GM12864 (cell line): ENCODE measurements at regions not wholly inside any gene's neighbourhood (a gene's known extent, or its start where the extent isn't known, plus 50 kb on each side); places are given as distances from the start of the nearest gene placed in this dataset.

ENCODE experiments used
- DNase-seq: peaks from one replicate; pipeline ENCODE4 v3.0.0-alpha.2; 2011; ENCODE audit warnings: low read depth
- H3K4me3 ChIP-seq: 2 replicates; pipeline ENCODE4 v1.5.1; 2011; ENCODE audit warnings: mild to moderate bottlenecking, low read depth, low read length, control low read depth
- TF ChIP-seq, protein P1 (sequence below): IDR thresholded peaks from 2 replicates; pipeline ENCODE4 v1.5.1; 2011; ENCODE audit warnings: low read depth, mild to moderate bottlenecking, moderate library complexity, low read length, control low read depth, inconsistent platforms; ENCODE audit errors: missing control alignments

DNA sequence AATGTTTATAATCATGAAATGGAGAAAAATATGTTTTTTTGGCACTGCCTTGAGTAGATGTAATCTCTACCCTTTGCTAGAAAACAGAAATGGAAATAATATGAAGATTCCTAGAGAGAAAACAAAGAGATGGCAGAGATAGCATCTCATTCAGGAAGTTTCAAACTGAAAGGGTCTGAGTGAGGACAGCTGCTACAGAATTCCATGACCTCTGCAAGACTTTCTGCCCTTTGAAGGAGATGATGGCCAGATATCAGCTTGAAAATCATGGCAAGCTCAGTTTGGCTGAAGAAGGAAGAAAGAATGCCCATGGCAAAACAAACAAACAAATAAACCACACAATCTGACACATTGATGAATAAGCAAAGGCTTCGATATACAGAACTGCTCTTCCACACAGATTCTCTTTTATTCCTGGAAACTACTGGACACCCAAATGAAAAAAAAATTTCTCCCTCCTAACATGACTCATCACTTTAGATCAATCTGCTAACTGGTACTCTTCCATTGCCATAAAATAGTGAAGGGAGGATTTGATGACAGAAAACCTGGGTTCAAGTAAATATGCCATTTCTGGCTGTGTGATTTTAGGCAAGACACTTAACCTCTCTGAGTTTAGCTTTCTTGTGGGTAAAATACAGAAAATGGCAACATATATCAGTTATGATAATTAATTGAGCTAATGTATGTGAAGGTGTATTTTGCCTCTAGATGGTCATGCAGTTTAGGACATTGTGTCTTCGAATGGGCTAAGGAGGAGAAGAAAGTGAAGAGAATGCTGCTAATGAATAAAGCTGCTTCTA is 105.9 kb upstream of the SPACA1 start:
- DNase-seq: no peak
- TF ChIP-seq, protein P1, sequence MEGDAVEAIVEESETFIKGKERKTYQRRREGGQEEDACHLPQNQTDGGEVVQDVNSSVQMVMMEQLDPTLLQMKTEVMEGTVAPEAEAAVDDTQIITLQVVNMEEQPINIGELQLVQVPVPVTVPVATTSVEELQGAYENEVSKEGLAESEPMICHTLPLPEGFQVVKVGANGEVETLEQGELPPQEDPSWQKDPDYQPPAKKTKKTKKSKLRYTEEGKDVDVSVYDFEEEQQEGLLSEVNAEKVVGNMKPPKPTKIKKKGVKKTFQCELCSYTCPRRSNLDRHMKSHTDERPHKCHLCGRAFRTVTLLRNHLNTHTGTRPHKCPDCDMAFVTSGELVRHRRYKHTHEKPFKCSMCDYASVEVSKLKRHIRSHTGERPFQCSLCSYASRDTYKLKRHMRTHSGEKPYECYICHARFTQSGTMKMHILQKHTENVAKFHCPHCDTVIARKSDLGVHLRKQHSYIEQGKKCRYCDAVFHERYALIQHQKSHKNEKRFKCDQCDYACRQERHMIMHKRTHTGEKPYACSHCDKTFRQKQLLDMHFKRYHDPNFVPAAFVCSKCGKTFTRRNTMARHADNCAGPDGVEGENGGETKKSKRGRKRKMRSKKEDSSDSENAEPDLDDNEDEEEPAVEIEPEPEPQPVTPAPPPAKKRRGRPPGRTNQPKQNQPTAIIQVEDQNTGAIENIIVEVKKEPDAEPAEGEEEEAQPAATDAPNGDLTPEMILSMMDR: no peak
- no peak overlapping the region for H3K4me3 ChIP-seq

DNA sequence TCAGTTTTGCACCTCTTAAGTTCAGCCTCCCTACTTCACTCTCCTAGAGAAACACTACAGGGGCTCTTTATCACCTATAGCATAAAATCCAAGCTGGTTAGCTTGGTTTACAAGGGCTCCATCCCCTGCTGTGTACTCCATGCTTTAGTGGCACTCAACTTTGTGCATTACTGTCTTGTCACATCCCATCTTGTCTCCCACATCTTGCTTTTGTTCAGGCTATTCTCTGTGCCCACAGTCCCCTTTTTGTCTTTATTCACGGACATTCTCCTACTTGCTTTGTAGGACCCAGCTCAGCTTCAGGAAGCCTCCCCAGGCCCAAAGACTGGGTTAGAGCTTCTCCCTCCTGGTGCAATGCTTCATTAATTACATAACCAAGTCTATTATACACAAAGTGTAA is 107.9 kb upstream of the SPACA1 start:
- TF ChIP-seq, protein P1: no peak
- H3K4me3 ChIP-seq: no peak overlapping the region
- DNase-seq: no peak

DNA sequence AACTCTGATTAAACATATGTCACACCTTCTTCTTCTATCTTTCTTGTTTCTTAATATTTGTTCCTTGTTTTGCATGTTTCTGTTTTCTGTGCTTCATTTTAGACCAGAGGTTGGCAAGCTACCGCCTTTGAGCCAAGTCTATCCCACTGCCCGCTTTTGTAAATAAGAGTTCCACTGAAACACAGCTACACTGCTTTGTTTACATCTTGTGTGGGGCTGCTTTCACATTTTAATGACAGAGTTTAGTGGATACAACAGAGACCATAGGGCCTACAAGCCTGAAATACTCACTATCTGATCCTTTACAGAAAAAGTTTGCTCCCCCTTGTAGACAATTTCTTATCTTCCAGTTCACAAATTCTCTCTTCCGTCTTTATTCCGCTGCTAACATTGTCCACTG is 109.4 kb upstream of the SPACA1 start:
- TF ChIP-seq, protein P1: no peak
- no peak overlapping the region for H3K4me3 ChIP-seq
- DNase-seq: no peak

DNA sequence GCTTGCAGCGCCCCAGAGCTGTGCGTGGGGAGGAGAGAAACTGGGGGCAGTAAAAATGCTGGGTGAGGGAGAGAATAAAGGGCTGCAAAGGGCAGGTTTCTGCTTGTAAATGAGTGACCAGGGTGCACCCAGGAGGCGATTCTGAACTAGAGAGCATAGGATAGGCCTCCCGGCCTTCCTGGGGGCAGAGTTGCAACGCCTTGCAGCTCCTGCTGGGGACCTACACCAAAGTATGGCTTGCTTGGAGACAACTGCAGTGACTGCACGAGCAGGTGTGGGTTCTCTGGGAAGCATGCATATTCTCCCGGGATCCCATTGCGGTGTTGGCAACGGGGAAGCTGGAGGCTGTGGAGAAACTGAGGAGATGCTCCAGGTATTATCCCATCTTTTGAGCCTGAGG is 111.6 kb upstream of the SPACA1 start:
- TF ChIP-seq, protein P1: no peak

DNA sequence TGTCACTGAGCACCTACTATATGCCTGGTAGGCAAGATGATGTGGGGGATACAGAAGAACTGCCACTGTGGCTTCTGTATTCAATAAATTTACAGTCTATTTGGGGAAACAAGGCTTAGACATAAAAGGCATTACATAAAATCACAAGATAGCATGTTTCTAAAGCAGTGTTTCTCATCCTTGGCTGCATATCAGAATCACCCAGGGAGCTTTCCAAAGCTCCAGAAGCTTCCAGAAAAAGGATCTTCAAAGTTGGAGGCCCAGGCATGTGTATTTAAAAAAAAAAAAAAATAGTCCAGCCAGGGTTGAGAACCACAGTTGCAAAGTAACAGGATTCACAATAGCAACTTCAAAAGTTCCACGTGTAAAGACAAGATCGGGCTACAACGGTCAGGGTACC is 112.4 kb upstream of the SPACA1 start:
- DNase-seq: no peak
- H3K4me3 ChIP-seq: no peak overlapping the region
- TF ChIP-seq, protein P1: no peak

More for the DNA sequence above, 111.6 kb upstream of the SPACA1 start:
- no peak for DNase-seq
- H3K4me3 ChIP-seq: no peak overlapping the region

DNA sequence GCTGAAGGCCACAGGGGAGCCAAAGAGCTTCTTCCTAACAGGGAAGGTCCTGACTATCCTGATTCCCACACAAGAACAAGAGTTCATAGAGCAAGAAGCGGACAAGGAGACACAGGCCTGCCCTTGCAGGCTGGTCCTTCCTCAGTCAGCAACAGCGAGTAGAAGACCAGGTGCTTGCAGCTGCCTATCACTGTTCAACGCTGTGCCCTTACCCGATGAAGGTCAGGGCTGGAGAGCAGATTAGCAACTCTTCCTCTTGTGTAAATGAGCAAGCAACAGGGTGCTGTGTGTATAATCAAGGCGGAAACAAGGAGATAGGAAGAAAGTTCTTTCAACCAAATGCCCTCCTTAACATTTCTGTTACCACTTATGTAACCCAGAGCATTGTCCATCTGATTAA is 115.3 kb upstream of the SPACA1 start:
- no peak for DNase-seq
- TF ChIP-seq, protein P1: no peak
- no peak overlapping the region for H3K4me3 ChIP-seq

DNA sequence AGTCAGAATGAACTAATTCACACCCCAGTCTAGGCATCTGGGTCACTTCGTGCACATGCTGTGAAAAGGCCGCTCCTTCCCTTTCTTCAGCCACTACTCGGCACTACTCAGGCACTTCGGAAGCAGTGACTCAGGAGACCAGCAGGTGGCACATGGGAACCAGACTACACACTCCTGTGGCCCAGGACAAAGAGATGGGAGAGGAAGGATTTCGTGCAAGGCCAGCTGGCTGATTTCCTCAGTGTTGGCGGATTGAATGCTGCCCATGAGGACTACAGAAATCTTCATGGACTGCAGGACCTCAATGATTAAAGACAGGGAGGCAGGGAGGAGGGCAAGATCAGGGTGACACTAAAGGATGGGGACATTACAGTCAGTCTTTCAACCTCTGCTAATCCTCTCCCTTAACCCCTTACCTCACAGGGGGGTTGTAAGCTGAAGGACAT is 117.8 kb upstream of the SPACA1 start:
- H3K4me3 ChIP-seq: no peak overlapping the region
- TF ChIP-seq, protein P1: peak; percentile 97
- peak; percentile 64 for DNase-seq
